ENCODE measurements at regions not wholly inside any gene's neighbourhood (a gene's known extent, or its start where the extent isn't known, plus 50 kb on each side); places are given as distances from the start of the nearest gene placed in this dataset.

GRCh38 chr4:45199736-45200135 is 473.4 kb upstream of the GNPDA2 start:
- no peaks in the 10 kb centered on the region for H3K9me3 ChIP-seq (replicated peaks; ENCODE audit: control insufficient read depth, insufficient read depth, low read length)
- no peak overlapping the region for H3K27ac ChIP-seq (ENCODE audit: control insufficient read depth, insufficient read depth)
- CTCF ChIA-PET = no interaction called here
- DNase-seq (ENCODE audit: low read depth, low spot score) = no peak
- no peak overlapping the region for H3K4me2 ChIP-seq (ENCODE audit: control insufficient read depth, insufficient read depth)
- H3K9ac ChIP-seq (ENCODE audit: control insufficient read depth, insufficient read depth, low read length) = no peak overlapping the region
- RAD21 ChIA-PET (ENCODE audit: unreplicated experiment) = no interaction called here
- H3K4me3 ChIP-seq = no peak overlapping the region
- POLR2A ChIA-PET = interaction anchor here (0.6 kb wide), 1 partner anchor 12 kb away, joined by 4 read pairs; no protein-coding TSS in a partner anchor
- BruUV-seq (replicated peaks) = no TSS peak
- in situ Hi-C loops (cut with MboI) (no loop called here), intact Hi-C loops (cut with micrococcal nuclease; ENCODE audit: unreplicated experiment) (no loop called here)
- SMC1A ChIA-PET (ENCODE audit: uncharacterized antibody, unreplicated experiment) = no interaction called here
- 31% methylated on average over 1 of the region's 1 CpG for WGBS (ENCODE audit: insufficient coverage, insufficient replicate concordance, low lambda C conversion rate, missing lambda C conversion rate)
- no peaks in the 10 kb centered on the region for H3K36me3 ChIP-seq (ENCODE audit: control insufficient read depth in 2 of 2, insufficient read depth in 2 of 2, low read length in 1 of 2)
- no peaks in the 10 kb centered on the region for H3K4me1 ChIP-seq (ENCODE audit: control insufficient read depth, insufficient read depth, low read length)
- no peak for FAIRE-seq
- H3K27me3 ChIP-seq (replicated peaks in 1 of 2; ENCODE audit: control insufficient read depth in 2 of 2, insufficient read depth in 2 of 2, low read length in 1 of 2) = no peaks in the 10 kb centered on the region
- ATAC-seq = no peak
- no peak for TF ChIP-seq NRF1 (conservative IDR thresholded peaks at IDR 0.05; ENCODE audit: low read depth, low read length)
- TF ChIP-seq, protein P1, sequence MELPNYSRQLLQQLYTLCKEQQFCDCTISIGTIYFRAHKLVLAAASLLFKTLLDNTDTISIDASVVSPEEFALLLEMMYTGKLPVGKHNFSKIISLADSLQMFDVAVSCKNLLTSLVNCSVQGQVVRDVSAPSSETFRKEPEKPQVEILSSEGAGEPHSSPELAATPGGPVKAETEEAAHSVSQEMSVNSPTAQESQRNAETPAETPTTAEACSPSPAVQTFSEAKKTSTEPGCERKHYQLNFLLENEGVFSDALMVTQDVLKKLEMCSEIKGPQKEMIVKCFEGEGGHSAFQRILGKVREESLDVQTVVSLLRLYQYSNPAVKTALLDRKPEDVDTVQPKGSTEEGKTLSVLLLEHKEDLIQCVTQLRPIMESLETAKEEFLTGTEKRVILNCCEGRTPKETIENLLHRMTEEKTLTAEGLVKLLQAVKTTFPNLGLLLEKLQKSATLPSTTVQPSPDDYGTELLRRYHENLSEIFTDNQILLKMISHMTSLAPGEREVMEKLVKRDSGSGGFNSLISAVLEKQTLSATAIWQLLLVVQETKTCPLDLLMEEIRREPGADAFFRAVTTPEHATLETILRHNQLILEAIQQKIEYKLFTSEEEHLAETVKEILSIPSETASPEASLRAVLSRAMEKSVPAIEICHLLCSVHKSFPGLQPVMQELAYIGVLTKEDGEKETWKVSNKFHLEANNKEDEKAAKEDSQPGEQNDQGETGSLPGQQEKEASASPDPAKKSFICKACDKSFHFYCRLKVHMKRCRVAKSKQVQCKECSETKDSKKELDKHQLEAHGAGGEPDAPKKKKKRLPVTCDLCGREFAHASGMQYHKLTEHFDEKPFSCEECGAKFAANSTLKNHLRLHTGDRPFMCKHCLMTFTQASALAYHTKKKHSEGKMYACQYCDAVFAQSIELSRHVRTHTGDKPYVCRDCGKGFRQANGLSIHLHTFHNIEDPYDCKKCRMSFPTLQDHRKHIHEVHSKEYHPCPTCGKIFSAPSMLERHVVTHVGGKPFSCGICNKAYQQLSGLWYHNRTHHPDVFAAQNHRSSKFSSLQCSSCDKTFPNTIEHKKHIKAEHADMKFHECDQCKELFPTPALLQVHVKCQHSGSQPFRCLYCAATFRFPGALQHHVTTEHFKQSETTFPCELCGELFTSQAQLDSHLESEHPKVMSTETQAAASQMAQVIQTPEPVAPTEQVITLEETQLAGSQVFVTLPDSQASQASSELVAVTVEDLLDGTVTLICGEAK (IDR thresholded peaks at IDR 0.05; ENCODE audit: borderline replicate concordance) = no peak
- TF ChIP-seq NKRF (conservative IDR thresholded peaks at IDR 0.05) = no peak
- TF ChIP-seq RELA (IDR thresholded peaks at IDR 0.05; ENCODE audit: borderline replicate concordance, partially characterized antibody) = no peak
- TF ChIP-seq, protein P2, sequence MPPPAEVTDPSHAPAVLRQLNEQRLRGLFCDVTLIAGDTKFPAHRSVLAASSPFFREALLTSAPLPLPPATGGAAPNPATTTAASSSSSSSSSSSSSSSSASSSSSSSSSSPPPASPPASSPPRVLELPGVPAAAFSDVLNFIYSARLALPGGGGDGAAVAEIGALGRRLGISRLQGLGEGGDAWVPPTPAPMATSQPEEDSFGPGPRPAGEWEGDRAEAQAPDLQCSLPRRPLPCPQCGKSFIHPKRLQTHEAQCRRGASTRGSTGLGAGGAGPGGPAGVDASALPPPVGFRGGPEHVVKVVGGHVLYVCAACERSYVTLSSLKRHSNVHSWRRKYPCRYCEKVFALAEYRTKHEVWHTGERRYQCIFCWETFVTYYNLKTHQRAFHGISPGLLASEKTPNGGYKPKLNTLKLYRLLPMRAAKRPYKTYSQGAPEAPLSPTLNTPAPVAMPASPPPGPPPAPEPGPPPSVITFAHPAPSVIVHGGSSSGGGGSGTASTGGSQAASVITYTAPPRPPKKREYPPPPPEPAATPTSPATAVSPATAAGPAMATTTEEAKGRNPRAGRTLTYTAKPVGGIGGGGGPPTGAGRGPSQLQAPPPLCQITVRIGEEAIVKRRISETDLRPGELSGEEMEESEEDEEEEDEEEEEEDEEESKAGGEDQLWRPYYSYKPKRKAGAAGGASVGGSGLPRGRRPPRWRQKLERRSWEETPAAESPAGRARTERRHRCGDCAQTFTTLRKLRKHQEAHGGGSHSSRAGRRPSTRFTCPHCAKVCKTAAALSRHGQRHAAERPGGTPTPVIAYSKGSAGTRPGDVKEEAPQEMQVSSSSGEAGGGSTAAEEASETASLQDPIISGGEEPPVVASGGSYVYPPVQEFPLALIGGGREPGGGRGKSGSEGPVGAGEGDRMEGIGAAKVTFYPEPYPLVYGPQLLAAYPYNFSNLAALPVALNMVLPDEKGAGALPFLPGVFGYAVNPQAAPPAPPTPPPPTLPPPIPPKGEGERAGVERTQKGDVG (CRISPR knock-in tag; IDR thresholded peaks at IDR 0.05) = no peak
- TF ChIP-seq CBFB (IDR thresholded peaks at IDR 0.05; ENCODE audit: low read depth) = no peak
- TF ChIP-seq, protein P3, sequence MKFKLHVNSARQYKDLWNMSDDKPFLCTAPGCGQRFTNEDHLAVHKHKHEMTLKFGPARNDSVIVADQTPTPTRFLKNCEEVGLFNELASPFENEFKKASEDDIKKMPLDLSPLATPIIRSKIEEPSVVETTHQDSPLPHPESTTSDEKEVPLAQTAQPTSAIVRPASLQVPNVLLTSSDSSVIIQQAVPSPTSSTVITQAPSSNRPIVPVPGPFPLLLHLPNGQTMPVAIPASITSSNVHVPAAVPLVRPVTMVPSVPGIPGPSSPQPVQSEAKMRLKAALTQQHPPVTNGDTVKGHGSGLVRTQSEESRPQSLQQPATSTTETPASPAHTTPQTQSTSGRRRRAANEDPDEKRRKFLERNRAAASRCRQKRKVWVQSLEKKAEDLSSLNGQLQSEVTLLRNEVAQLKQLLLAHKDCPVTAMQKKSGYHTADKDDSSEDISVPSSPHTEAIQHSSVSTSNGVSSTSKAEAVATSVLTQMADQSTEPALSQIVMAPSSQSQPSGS (IDR thresholded peaks at IDR 0.05; ENCODE audit: low read length) = no peak
- no peak for TF ChIP-seq JUND (IDR thresholded peaks at IDR 0.05; ENCODE audit: low read depth, low read length)
- no peak overlapping the region for H2AFZ ChIP-seq (ENCODE audit: control insufficient read depth, low read depth, low read length)
- no peaks in the 10 kb centered on the region for H4K20me1 ChIP-seq (ENCODE audit: control insufficient read depth, insufficient read depth)
- no peaks in the 10 kb centered on the region for H3K79me2 ChIP-seq (ENCODE audit: control insufficient read depth, insufficient read depth, low read length)

All from GM12878 (cell line).